ENCODE measurements at regions not wholly inside any gene's neighbourhood (a gene's known extent, or its start where the extent isn't known, plus 50 kb on each side); places are given as distances from the start of the nearest gene placed in this dataset.

GRCh38 chr18:30591462-30591861 lies 451.1 kb downstream of the DSC3 start:
- ATAC-seq: no peak
- Mint-ChIP-seq H3K27ac (no peak overlapping the region), H3K27me3 (no peaks in the 10 kb centered on the region), H3K9me3 (peaks cover 11 to 14% of the 10 kb centered on the region in 2 donors), H3K4me1 (no peaks in the 10 kb centered on the region), H3K4me3 (no peak overlapping the region)
- no peak for DNase-seq

GRCh38 chr18:30588673-30589164 lies 453.8 kb downstream of the DSC3 start:
- no peak overlapping the region for H3K27ac Mint-ChIP-seq
- ATAC-seq: no peak
- H3K9me3 Mint-ChIP-seq: peaks cover 1 to 12% of the 10 kb centered on the region in 2 donors

GRCh38 chr18:30583768-30584167 lies 458.8 kb downstream of the DSC3 start:
- H3K4me1 Mint-ChIP-seq: no peaks in the 10 kb centered on the region
- DNase-seq: no peak
- no peaks in the 10 kb centered on the region for H3K27me3 Mint-ChIP-seq
- no peak for ATAC-seq
- H3K4me3 Mint-ChIP-seq: no peak overlapping the region
- no peak overlapping the region for H3K27ac Mint-ChIP-seq
- peaks cover 7 to 19% of the 10 kb centered on the region in 2 donors for H3K9me3 Mint-ChIP-seq

More at GRCh38 chr18:30588673-30589164, 453.8 kb downstream of the DSC3 start:
- DNase-seq: no peak
- no peaks in the 10 kb centered on the region for H3K4me1 Mint-ChIP-seq
- H3K4me3 Mint-ChIP-seq: no peak overlapping the region
- H3K27me3 Mint-ChIP-seq: no peaks in the 10 kb centered on the region

- Mint-ChIP-seq H3K9me3 (peaks cover 7 to 19% of the 10 kb centered on the region in 2 donors), H3K27ac (no peak overlapping the region), H3K4me1 (no peaks in the 10 kb centered on the region), H3K27me3 (no peaks in the 10 kb centered on the region), H3K4me3 (no peak overlapping the region)
- DNase-seq: no peak
- ATAC-seq: no peak
Measured at GRCh38 chr18:30582078-30582477, 460.5 kb downstream of the DSC3 start.

GRCh38 chr18:30578707-30579106 lies 463.8 kb downstream of the DSC3 start:
- Mint-ChIP-seq H3K27me3 (no peaks in the 10 kb centered on the region), H3K9me3 (peaks cover 7 to 14% of the 10 kb centered on the region in 2 donors), H3K4me1 (no peaks in the 10 kb centered on the region), H3K4me3 (no peak overlapping the region), H3K27ac (no peak overlapping the region)
- DNase-seq (no peak), ATAC-seq (no peak)

- no peak for ATAC-seq
- no peak overlapping the region for H3K4me3 Mint-ChIP-seq
- no peaks in the 10 kb centered on the region for H3K27me3 Mint-ChIP-seq
- H3K9me3 Mint-ChIP-seq: peaks cover 4 to 7% of the 10 kb centered on the region in 2 donors
- H3K27ac Mint-ChIP-seq: no peak overlapping the region
- no peaks in the 10 kb centered on the region for H3K4me1 Mint-ChIP-seq
- DNase-seq: no peak
Measured at GRCh38 chr18:30572214-30572613, 470.3 kb downstream of the DSC3 start.

- ATAC-seq: no peak
- Mint-ChIP-seq H3K4me1 (no peaks in the 10 kb centered on the region), H3K27me3 (no peaks in the 10 kb centered on the region), H3K9me3 (peaks cover 4 to 7% of the 10 kb centered on the region in 2 donors), H3K4me3 (no peak overlapping the region), H3K27ac (no peak overlapping the region)
- no peak for DNase-seq
Measured at GRCh38 chr18:30568333-30568732, 474.2 kb downstream of the DSC3 start.

- DNase-seq (no peak), ATAC-seq (no peak)
- H3K27ac Mint-ChIP-seq: no peak overlapping the region
- no peaks in the 10 kb centered on the region for H3K4me1 Mint-ChIP-seq
- peaks cover 4 to 7% of the 10 kb centered on the region in 2 donors for H3K9me3 Mint-ChIP-seq
- H3K27me3 Mint-ChIP-seq: no peaks in the 10 kb centered on the region
- no peak overlapping the region for H3K4me3 Mint-ChIP-seq
Measured at GRCh38 chr18:30566877-30567276, 475.7 kb downstream of the DSC3 start.

- Mint-ChIP-seq H3K27me3 (no peaks in the 10 kb centered on the region), H3K4me3 (no peak overlapping the region), H3K27ac (no peak overlapping the region), H3K4me1 (no peaks in the 10 kb centered on the region), H3K9me3 (peaks cover 5% of the 10 kb centered on the region in 2 donors)
- no peak for ATAC-seq
- DNase-seq: no peak
Measured at GRCh38 chr18:30562231-30562630, 480.3 kb downstream of the DSC3 start.

GRCh38 chr18:30556112-30556511 lies 486.4 kb downstream of the DSC3 start:
- no peaks in the 10 kb centered on the region for H3K27me3 Mint-ChIP-seq
- no peak for DNase-seq
- H3K4me3 Mint-ChIP-seq: no peak overlapping the region
- peaks cover 9 to 12% of the 10 kb centered on the region in 2 donors for H3K9me3 Mint-ChIP-seq
- ATAC-seq: no peak
- no peaks in the 10 kb centered on the region for H3K4me1 Mint-ChIP-seq
- no peak overlapping the region for H3K27ac Mint-ChIP-seq

GRCh38 chr18:30545393-30545792 lies 497.1 kb downstream of the DSC3 start:
- Mint-ChIP-seq H3K4me1 (no peaks in the 10 kb centered on the region), H3K4me3 (no peak overlapping the region), H3K27me3 (no peaks in the 10 kb centered on the region), H3K27ac (no peak overlapping the region), H3K9me3 (peaks cover 11 to 12% of the 10 kb centered on the region in 2 donors)
- no peak for DNase-seq
- ATAC-seq: no peak

- H3K4me3 Mint-ChIP-seq: no peak overlapping the region
- DNase-seq (no peak), ATAC-seq (no peak)
- peaks cover 11 to 12% of the 10 kb centered on the region in 2 donors for H3K9me3 Mint-ChIP-seq
- H3K4me1 Mint-ChIP-seq: no peaks in the 10 kb centered on the region
- H3K27ac Mint-ChIP-seq: no peak overlapping the region
- no peaks in the 10 kb centered on the region for H3K27me3 Mint-ChIP-seq
Measured at GRCh38 chr18:30544141-30544540, 498.4 kb downstream of the DSC3 start.

GRCh38 chr18:30533716-30534115 lies 508.8 kb downstream of the DSC3 start:
- H3K4me1 Mint-ChIP-seq: no peaks in the 10 kb centered on the region
- no peak for ATAC-seq

GRCh38 chr18:30527917-30528316 lies 514.6 kb downstream of the DSC3 start:
- ATAC-seq: no peak
- H3K27ac Mint-ChIP-seq: no peak overlapping the region
- no peak overlapping the region for H3K4me3 Mint-ChIP-seq
- no peaks in the 10 kb centered on the region for H3K4me1 Mint-ChIP-seq
- peaks cover 0 to 4% of the 10 kb centered on the region in 2 donors for H3K9me3 Mint-ChIP-seq
- no peaks in the 10 kb centered on the region for H3K27me3 Mint-ChIP-seq
- DNase-seq: no peak

More at GRCh38 chr18:30533716-30534115, 508.8 kb downstream of the DSC3 start:
- peaks cover 5 to 14% of the 10 kb centered on the region in 2 donors for H3K9me3 Mint-ChIP-seq
- H3K4me3 Mint-ChIP-seq: no peak overlapping the region
- no peak overlapping the region for H3K27ac Mint-ChIP-seq
- H3K27me3 Mint-ChIP-seq: no peaks in the 10 kb centered on the region
- no peak for DNase-seq

- Mint-ChIP-seq H3K9me3 (peaks cover 0 to 4% of the 10 kb centered on the region in 2 donors), H3K27ac (no peak overlapping the region), H3K27me3 (no peaks in the 10 kb centered on the region), H3K4me1 (no peaks in the 10 kb centered on the region), H3K4me3 (no peak overlapping the region)
- no peak for DNase-seq
- no peak for ATAC-seq
Measured at GRCh38 chr18:30527226-30527625, 515.3 kb downstream of the DSC3 start.

GRCh38 chr18:30522288-30522929 lies 520.1 kb downstream of the DSC3 start:
- peaks cover 0 to 4% of the 10 kb centered on the region in 2 donors for H3K9me3 Mint-ChIP-seq
- H3K4me3 Mint-ChIP-seq: no peak overlapping the region
- H3K27ac Mint-ChIP-seq: no peak overlapping the region
- no peak for DNase-seq
- no peaks in the 10 kb centered on the region for H3K27me3 Mint-ChIP-seq
- ATAC-seq: no peak
- no peaks in the 10 kb centered on the region for H3K4me1 Mint-ChIP-seq

- DNase-seq (no peak), ATAC-seq (no peak)
- Mint-ChIP-seq H3K9me3 (peaks cover 7 to 19% of the 10 kb centered on the region in 2 donors), H3K4me1 (no peaks in the 10 kb centered on the region), H3K4me3 (no peak overlapping the region), H3K27me3 (no peaks in the 10 kb centered on the region), H3K27ac (no peak overlapping the region)
Measured at GRCh38 chr18:30514059-30514458, 528.5 kb downstream of the DSC3 start.
